CD4-positive, alpha-beta memory T cell (primary cell): ENCODE measurements at regions not wholly inside any gene's neighbourhood (a gene's known extent, or its start where the extent isn't known, plus 50 kb on each side); places are given as distances from the start of the nearest gene placed in this dataset.

Experiments used
- CTCF ChIA-PET: fragments of 350-600 bp; sonication (Branson Sonifier 250); formaldehyde crosslinking; loops from one replicate; lab custom pipeline; 2021; ENCODE audit warnings: inconsistent platforms; ENCODE audit not compliant: partially characterized antibody; lab: Charles Lee
- POLR2A ChIA-PET: fragments of 350-600 bp; sonication (Branson Sonifier 250); formaldehyde crosslinking; loops from one replicate; lab custom pipeline; 2021; ENCODE audit not compliant: partially characterized antibody; lab: Charles Lee
- DNase-seq, 5 donors: peaks; one replicate each; pipeline versions ENCODE4 v3.0.0 to v3.0.0-alpha.2; 2020 to 2022; ENCODE audit warnings: mixed read lengths in 1 of 5
- H3K27ac ChIP-seq: one replicate; pipeline ENCODE4 v1.7.0; 2013; ENCODE audit warnings: low read depth, low read length
- H3K27me3 ChIP-seq: 2 replicates; pipeline ENCODE4 v1.7.0; 2013; ENCODE audit warnings: mild to moderate bottlenecking, low read length, moderate library complexity; ENCODE audit not compliant: insufficient read depth
- H3K36me3 ChIP-seq: 2 replicates; pipeline ENCODE4 v1.7.0; 2013; ENCODE audit warnings: mild to moderate bottlenecking, low read length, moderate library complexity; ENCODE audit not compliant: insufficient read depth
- H3K4me1 ChIP-seq: 2 replicates; pipeline ENCODE4 v1.7.0; 2013; ENCODE audit warnings: mild to moderate bottlenecking, low read length, moderate library complexity; ENCODE audit not compliant: insufficient read depth
- H3K4me3 ChIP-seq, 2 donors: one replicate each; pipeline ENCODE4 v1.7.0; 2013; ENCODE audit warnings: low read length in 2 of 2, mild to moderate bottlenecking in 1 of 2
- H3K9me3 ChIP-seq, 2 donors: one replicate each; pipeline ENCODE4 v1.7.0; 2013; ENCODE audit warnings: low read length in 2 of 2, control low read depth in 1 of 2; ENCODE audit not compliant: control insufficient read depth in 1 of 2
- H3K27ac Mint-ChIP-seq, 7 donors: one replicate each; pipeline ENCODE4 v1.8.0; 2020 to 2021; ENCODE audit warnings: mixed read lengths in 7 of 7, mild to moderate bottlenecking in 6 of 7, inconsistent platforms in 3 of 7, moderate library complexity in 3 of 7
- H3K27me3 Mint-ChIP-seq, 2 donors: one replicate each; pipeline ENCODE4 v1.8.0; 2020 to 2021; ENCODE audit warnings: mixed read lengths in 2 of 2
- H3K36me3 Mint-ChIP-seq, 2 donors: one replicate each; pipeline ENCODE4 v1.8.0; 2020 to 2021; ENCODE audit warnings: mixed read lengths in 2 of 2, inconsistent platforms in 1 of 2, mild to moderate bottlenecking in 1 of 2
- H3K4me1 Mint-ChIP-seq, 4 donors: one replicate each; pipeline ENCODE4 v1.8.0; 2020 to 2021; ENCODE audit warnings: mixed read lengths in 4 of 4, mild to moderate bottlenecking in 1 of 4
- H3K4me3 Mint-ChIP-seq, 8 donors: one replicate each; pipeline ENCODE4 v1.8.0; 2020 to 2021; ENCODE audit warnings: mixed read lengths in 8 of 8, mild to moderate bottlenecking in 7 of 8, moderate library complexity in 6 of 8, inconsistent platforms in 3 of 8
- H3K9me3 Mint-ChIP-seq, 8 donors: one replicate each; pipeline ENCODE4 v1.8.0; 2020 to 2021; ENCODE audit warnings: mixed read lengths in 8 of 8, mild to moderate bottlenecking in 5 of 8, inconsistent platforms in 3 of 8, moderate library complexity in 1 of 8
- intact Hi-C: fragments of 100-400 bp; cut with micrococcal nuclease; formaldehyde crosslinking; loops from one replicate; pipeline ENCODE4 v1.15.1; 2023

DNA sequence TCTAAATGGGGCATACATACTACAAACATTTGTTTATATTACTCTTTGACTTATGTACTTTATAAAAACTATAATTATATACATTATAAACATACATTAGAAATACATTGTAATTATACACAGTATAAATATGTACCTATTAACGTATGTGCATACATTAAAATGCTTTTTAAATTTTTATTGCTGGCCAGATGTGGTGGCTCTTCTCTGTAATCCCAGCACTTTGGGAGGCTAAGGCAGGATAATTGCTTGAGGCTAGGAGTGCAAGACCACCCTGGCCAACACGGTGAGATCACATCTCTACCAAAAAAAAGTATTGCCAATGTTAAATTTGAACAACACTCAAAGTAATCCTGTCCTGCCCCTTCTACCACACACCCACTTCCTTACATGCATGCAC lies 1037.0 kb downstream of the GRM8 start:
- ChIA-PET POLR2A (no interaction called here), CTCF (no interaction called here)
- intact Hi-C loops, result no loop called here
- Histone ChIP-seq H3K9me3 (no peaks in the 10 kb centered on the region), H3K36me3 (no peaks in the 10 kb centered on the region), H3K27me3 (no peaks in the 10 kb centered on the region), H3K4me1 (no peaks in the 10 kb centered on the region), H3K4me3 (no peak overlapping the region), H3K27ac (no peak overlapping the region)
- no peaks in the 10 kb centered on the region for H3K36me3 Mint-ChIP-seq
- H3K4me3 Mint-ChIP-seq, result no peak overlapping the region
- no peaks in the 10 kb centered on the region for H3K4me1 Mint-ChIP-seq
- no peaks in the 10 kb centered on the region for H3K27me3 Mint-ChIP-seq
- no peak overlapping the region for H3K27ac Mint-ChIP-seq
- DNase-seq, result no peak
- H3K9me3 Mint-ChIP-seq, result peaks cover 0 to 16% (median 4%) of the 10 kb centered on the region in 8 donors

GRCh38 chr7:126213876-126214275 lies 1038.9 kb downstream of the GRM8 start:
- ChIA-PET POLR2A (no interaction called here), CTCF (no interaction called here)
- H3K27me3 Mint-ChIP-seq, result no peaks in the 10 kb centered on the region
- no peak overlapping the region for H3K4me3 Mint-ChIP-seq
- Histone ChIP-seq H3K36me3 (no peaks in the 10 kb centered on the region), H3K4me1 (no peaks in the 10 kb centered on the region), H3K27me3 (no peaks in the 10 kb centered on the region), H3K27ac (no peak overlapping the region), H3K4me3 (no peak overlapping the region), H3K9me3 (no peaks in the 10 kb centered on the region)
- H3K4me1 Mint-ChIP-seq, result no peaks in the 10 kb centered on the region
- no peak for DNase-seq
- peaks cover 0 to 5% (median 2%) of the 10 kb centered on the region in 8 donors for H3K9me3 Mint-ChIP-seq
- no peaks in the 10 kb centered on the region for H3K36me3 Mint-ChIP-seq
- intact Hi-C loops, result no loop called here
- H3K27ac Mint-ChIP-seq, result no peak overlapping the region

DNA sequence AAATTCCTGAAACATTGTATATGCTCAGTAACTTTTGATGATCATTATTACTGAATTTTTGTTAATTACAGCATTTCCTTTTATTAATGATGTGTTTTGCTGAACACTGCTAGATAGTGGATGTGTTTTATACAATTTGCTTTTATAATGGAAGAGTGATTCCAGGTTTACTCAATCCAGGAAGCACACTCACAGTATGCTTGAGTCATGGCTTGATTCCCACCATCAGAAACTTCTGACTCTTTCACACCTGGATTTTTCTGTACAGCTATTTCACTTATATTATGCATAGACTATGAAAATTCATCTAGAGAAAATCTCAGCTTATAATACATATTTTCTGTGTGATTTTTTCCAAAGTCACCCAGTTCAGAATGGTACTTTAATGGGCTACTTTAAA lies 1040.9 kb downstream of the GRM8 start:
- no peak overlapping the region for H3K27ac Mint-ChIP-seq
- H3K27me3 Mint-ChIP-seq, result no peaks in the 10 kb centered on the region
- no peaks in the 10 kb centered on the region for H3K4me1 ChIP-seq

DNA sequence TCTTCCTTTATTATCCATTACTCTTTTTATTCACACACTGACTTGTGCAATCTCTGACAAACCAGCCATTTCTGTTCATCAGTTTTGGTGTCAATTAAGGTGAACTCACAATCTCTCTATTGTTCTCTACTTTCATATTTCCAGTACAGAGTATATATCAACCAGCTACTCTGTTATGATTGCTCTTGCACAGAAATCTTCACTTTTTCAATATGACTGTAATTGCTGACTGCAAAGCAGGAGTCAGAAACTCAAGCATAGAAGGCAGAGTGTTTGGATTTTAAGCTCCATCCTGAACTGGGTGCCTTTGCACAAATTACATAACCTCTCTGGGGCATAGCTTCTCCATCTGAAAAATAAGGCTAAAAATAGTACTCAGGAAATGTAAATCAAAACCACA lies 1042.0 kb downstream of the GRM8 start:
- Histone ChIP-seq H3K4me3 (no peak overlapping the region), H3K27ac (no peak overlapping the region), H3K9me3 (no peaks in the 10 kb centered on the region), H3K36me3 (no peaks in the 10 kb centered on the region), H3K27me3 (no peaks in the 10 kb centered on the region), H3K4me1 (no peaks in the 10 kb centered on the region)
- intact Hi-C loops, result no loop called here
- no peaks in the 10 kb centered on the region for H3K27me3 Mint-ChIP-seq
- ChIA-PET POLR2A (no interaction called here), CTCF (no interaction called here)
- peaks cover 0 to 6% (median 2%) of the 10 kb centered on the region in 8 donors for H3K9me3 Mint-ChIP-seq
- no peak overlapping the region for H3K4me3 Mint-ChIP-seq
- DNase-seq, result no peak
- H3K36me3 Mint-ChIP-seq, result no peaks in the 10 kb centered on the region
- no peak overlapping the region for H3K27ac Mint-ChIP-seq
- no peaks in the 10 kb centered on the region for H3K4me1 Mint-ChIP-seq

More for the DNA sequence above, 1040.9 kb downstream of the GRM8 start:
- Histone ChIP-seq H3K36me3 (no peaks in the 10 kb centered on the region), H3K27me3 (no peaks in the 10 kb centered on the region), H3K9me3 (no peaks in the 10 kb centered on the region), H3K27ac (no peak overlapping the region), H3K4me3 (no peak overlapping the region)
- H3K4me3 Mint-ChIP-seq, result no peak overlapping the region
- intact Hi-C loops, result no loop called here
- H3K4me1 Mint-ChIP-seq, result no peaks in the 10 kb centered on the region
- H3K9me3 Mint-ChIP-seq, result peaks cover 0 to 5% (median 2%) of the 10 kb centered on the region in 8 donors
- no peak for DNase-seq
- POLR2A ChIA-PET, result no interaction called here
- H3K36me3 Mint-ChIP-seq, result no peaks in the 10 kb centered on the region
- CTCF ChIA-PET, result no interaction called here

DNA sequence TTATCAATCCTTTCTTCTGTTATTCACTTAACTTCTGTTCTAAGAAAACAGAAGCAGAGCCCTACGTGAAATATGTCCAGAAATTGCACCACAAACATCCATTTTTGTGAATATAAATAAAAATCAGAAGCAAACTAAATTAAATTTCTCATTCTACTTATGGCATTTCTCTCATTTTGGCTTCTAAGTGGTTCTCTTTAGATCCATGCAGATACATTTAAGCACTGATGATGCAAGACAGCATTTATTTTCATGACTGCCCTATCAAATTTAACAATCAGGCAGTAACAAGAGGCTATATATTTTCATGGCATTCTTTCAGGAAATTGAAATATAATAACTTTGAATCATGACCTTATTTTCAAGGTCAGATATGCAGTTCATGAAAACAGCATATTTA lies 1049.6 kb downstream of the GRM8 start:
- Histone ChIP-seq H3K27ac (no peak overlapping the region), H3K4me1 (no peaks in the 10 kb centered on the region), H3K36me3 (no peaks in the 10 kb centered on the region), H3K9me3 (no peaks in the 10 kb centered on the region), H3K4me3 (no peak overlapping the region), H3K27me3 (no peaks in the 10 kb centered on the region)
- no peak overlapping the region for H3K4me3 Mint-ChIP-seq
- H3K36me3 Mint-ChIP-seq, result no peaks in the 10 kb centered on the region
- H3K9me3 Mint-ChIP-seq, result peaks cover 0 to 6% (median 0%) of the 10 kb centered on the region in 8 donors
- no peak for DNase-seq
- no peaks in the 10 kb centered on the region for H3K4me1 Mint-ChIP-seq
- ChIA-PET POLR2A (no interaction called here), CTCF (no interaction called here)
- H3K27ac Mint-ChIP-seq, result no peak overlapping the region
- intact Hi-C loops, result no loop called here
- no peaks in the 10 kb centered on the region for H3K27me3 Mint-ChIP-seq

- H3K9me3 Mint-ChIP-seq, result peaks cover 0 to 4% (median 0%) of the 10 kb centered on the region in 8 donors
- H3K27ac ChIP-seq, result no peak overlapping the region
- H3K9me3 ChIP-seq, result no peaks in the 10 kb centered on the region
- H3K4me1 ChIP-seq, result no peaks in the 10 kb centered on the region
- H3K4me1 Mint-ChIP-seq, result no peaks in the 10 kb centered on the region
- no peak overlapping the region for H3K4me3 ChIP-seq
- DNase-seq, result no peak
- no peaks in the 10 kb centered on the region for H3K27me3 ChIP-seq
- intact Hi-C loops, result no loop called here
- H3K27ac Mint-ChIP-seq, result no peak overlapping the region
- no peak overlapping the region for H3K4me3 Mint-ChIP-seq
- H3K36me3 ChIP-seq, result no peaks in the 10 kb centered on the region
- no peaks in the 10 kb centered on the region for H3K27me3 Mint-ChIP-seq
- ChIA-PET POLR2A (no interaction called here), CTCF (no interaction called here)
- H3K36me3 Mint-ChIP-seq, result no peaks in the 10 kb centered on the region
Measured at GRCh38 chr7:126202177-126202576, 1050.6 kb downstream of the GRM8 start.

DNA sequence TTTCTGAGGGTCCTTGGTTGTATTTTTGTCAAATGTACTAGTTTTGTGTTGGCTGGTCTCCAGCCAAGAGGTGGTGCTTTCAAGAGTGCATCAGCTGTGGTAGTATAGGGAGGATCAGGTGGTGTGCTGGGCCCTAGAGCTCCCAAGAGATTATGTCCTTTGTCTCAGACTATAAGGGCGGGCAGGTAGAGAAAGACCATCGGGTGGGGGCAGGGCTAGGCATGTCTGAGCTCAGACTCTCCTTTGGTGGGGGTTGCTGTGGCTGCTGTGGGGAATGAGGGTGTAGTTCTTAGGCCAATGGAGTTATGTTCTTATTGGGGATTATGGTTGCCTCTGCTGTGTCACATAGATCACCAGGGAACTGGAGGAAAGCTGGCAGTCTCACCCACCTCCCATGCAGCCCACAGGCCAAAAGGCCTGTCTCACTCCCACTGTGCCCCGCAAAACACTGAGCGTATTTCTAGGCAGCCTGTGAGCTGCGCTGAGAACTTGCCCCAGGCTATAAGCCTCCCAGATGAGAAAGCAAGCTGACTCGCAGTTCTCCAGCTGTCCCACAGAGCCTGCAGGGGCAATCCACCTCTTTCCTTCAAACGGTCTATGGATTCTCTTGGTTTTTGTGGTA lies 1066.7 kb downstream of the GRM8 start:
- peaks cover 0 to 32% (median 12%) of the 10 kb centered on the region in 8 donors for H3K9me3 Mint-ChIP-seq
- H3K27ac Mint-ChIP-seq, result peak overlapping the region in 1 of 7 donors; percentile 10
- no peaks in the 10 kb centered on the region for H3K27me3 ChIP-seq
- no peak overlapping the region for H3K4me3 Mint-ChIP-seq
- no peaks in the 10 kb centered on the region for H3K4me1 ChIP-seq
- no peaks in the 10 kb centered on the region for H3K4me1 Mint-ChIP-seq
- CTCF ChIA-PET, result no interaction called here
- DNase-seq, result no peak
- no peaks in the 10 kb centered on the region for H3K36me3 Mint-ChIP-seq
- H3K9me3 ChIP-seq, result no peaks in the 10 kb centered on the region
- POLR2A ChIA-PET, result no interaction called here
- H3K4me3 ChIP-seq, result no peak overlapping the region
- no peaks in the 10 kb centered on the region for H3K36me3 ChIP-seq
- intact Hi-C loops, result no loop called here
- H3K27me3 Mint-ChIP-seq, result no peaks in the 10 kb centered on the region
- H3K27ac ChIP-seq, result no peak overlapping the region

DNA sequence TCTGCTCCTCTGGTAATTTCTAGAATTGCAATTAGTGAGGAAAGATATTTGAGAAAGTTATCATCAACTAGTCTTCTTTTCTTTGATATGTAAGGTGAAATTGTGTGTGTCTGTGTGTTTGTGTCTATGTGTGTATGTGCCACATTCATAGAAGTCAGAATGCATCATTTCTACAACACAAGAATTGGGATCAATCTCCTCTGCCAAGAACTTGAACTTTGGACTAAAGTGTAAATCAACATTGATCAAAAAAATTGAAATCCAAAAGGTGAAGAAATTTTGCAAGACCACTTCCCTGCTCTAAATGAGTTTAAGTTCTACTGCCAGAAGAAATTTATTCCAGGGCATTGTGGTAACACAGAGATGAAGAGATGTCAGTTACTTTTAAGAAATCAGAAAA lies 1072.8 kb downstream of the GRM8 start:
- Histone ChIP-seq H3K27ac (no peak overlapping the region), H3K4me3 (no peak overlapping the region), H3K27me3 (no peaks in the 10 kb centered on the region), H3K4me1 (no peaks in the 10 kb centered on the region), H3K36me3 (no peaks in the 10 kb centered on the region), H3K9me3 (peaks cover 0 to 4% of the 10 kb centered on the region in 2 donors)
- Mint-ChIP-seq H3K36me3 (no peaks in the 10 kb centered on the region), H3K4me1 (no peaks in the 10 kb centered on the region), H3K4me3 (no peak overlapping the region), H3K27ac (no peak overlapping the region), H3K9me3 (peaks cover 3 to 20% (median 12%) of the 10 kb centered on the region in 8 donors), H3K27me3 (no peaks in the 10 kb centered on the region)
- ChIA-PET POLR2A (no interaction called here), CTCF (no interaction called here)
- intact Hi-C loops, result no loop called here
- no peak for DNase-seq
